ENCODE measurements at regions not wholly inside any gene's neighbourhood (a gene's known extent, or its start where the extent isn't known, plus 50 kb on each side); places are given as distances from the start of the nearest gene placed in this dataset.

- H3T11ph ChIP-seq (ENCODE audit: low read length): no peak overlapping the region
Measured at GRCh38 chr10:111871458-111871857, 312.1 kb downstream of the GPAM start.

More at GRCh38 chr10:111871458-111871857, 312.1 kb downstream of the GPAM start:
- H2BK12ac ChIP-seq (ENCODE audit: insufficient read length, low read depth, low read length): no peak overlapping the region
- H3K27me3 ChIP-seq (ENCODE audit: insufficient read depth, low read length): no peaks in the 10 kb centered on the region
- no peak overlapping the region for H2BK20ac ChIP-seq (ENCODE audit: low read depth, low read length, poor library complexity, severe bottlenecking)
- no peak overlapping the region for H3K27ac Mint-ChIP-seq
- H3K9me3 ChIP-seq (ENCODE audit: control insufficient read depth, low read depth, low read length): no peaks in the 10 kb centered on the region
- H3K23me2 ChIP-seq (ENCODE audit: insufficient read length, low read depth, low read length, poor library complexity, severe bottlenecking): no peaks in the 10 kb centered on the region
- H4K5ac ChIP-seq (ENCODE audit: insufficient read length, low read depth, low read length): no peak overlapping the region
- H2AK5ac ChIP-seq (ENCODE audit: insufficient read length, low read length): no peak overlapping the region
- H3K27me3 Mint-ChIP-seq (ENCODE audit: low read depth): no peaks in the 10 kb centered on the region; the same call in 1 of the 2 replicates
- H4K91ac ChIP-seq (ENCODE audit: insufficient read length, low read depth, low read length): no peak overlapping the region
- H3K36me3 Mint-ChIP-seq (ENCODE audit: insufficient read depth in 1 of 3, low read depth in 3 of 3): peaks cover 2 to 14% (median 5%) of the 10 kb centered on the region in 3 experiments; a peak in 6 of 7 replicates
- DNase-seq: no peak
- no peak overlapping the region for H4K8ac ChIP-seq (replicated peaks; ENCODE audit: insufficient read length, low read depth, low read length)
- H3K9ac ChIP-seq (ENCODE audit: extremely low read depth, insufficient read length, low read length): no peak overlapping the region
- peaks cover 16 to 20% of the 10 kb centered on the region in 2 experiments for H3K9me3 Mint-ChIP-seq
- no peak overlapping the region for H2BK15ac ChIP-seq (ENCODE audit: low read depth, low read length)
- no peak overlapping the region for H3K18ac ChIP-seq (ENCODE audit: insufficient read length, low read depth, low read length)
- no peaks in the 10 kb centered on the region for H3K4me1 ChIP-seq (ENCODE audit: insufficient read depth, low read length)
- no peak overlapping the region for H3K4me3 Mint-ChIP-seq
- H3K56ac ChIP-seq (ENCODE audit: insufficient read length, low read depth, low read length): no peak overlapping the region
- no peaks in the 10 kb centered on the region for H4K20me1 ChIP-seq (ENCODE audit: control insufficient read depth, insufficient read depth, insufficient read length)
- H2BK5ac ChIP-seq (ENCODE audit: insufficient read length, low read length): no peak overlapping the region
- H3K79me1 ChIP-seq (ENCODE audit: insufficient read depth, low read depth, low read length, poor library complexity, severe bottlenecking): no peaks in the 10 kb centered on the region
- no peaks in the 10 kb centered on the region for H3K79me2 ChIP-seq (ENCODE audit: insufficient read depth, low read length)
- no peak overlapping the region for H2BK120ac ChIP-seq (ENCODE audit: low read depth, low read length, poor library complexity, severe bottlenecking)
- H3K23ac ChIP-seq (ENCODE audit: insufficient read length, low read depth, low read length): no peak overlapping the region
- H3K4me2 ChIP-seq (ENCODE audit: insufficient read depth, insufficient read length, low read length): no peak overlapping the region
- TF ChIP-seq, protein P1, sequence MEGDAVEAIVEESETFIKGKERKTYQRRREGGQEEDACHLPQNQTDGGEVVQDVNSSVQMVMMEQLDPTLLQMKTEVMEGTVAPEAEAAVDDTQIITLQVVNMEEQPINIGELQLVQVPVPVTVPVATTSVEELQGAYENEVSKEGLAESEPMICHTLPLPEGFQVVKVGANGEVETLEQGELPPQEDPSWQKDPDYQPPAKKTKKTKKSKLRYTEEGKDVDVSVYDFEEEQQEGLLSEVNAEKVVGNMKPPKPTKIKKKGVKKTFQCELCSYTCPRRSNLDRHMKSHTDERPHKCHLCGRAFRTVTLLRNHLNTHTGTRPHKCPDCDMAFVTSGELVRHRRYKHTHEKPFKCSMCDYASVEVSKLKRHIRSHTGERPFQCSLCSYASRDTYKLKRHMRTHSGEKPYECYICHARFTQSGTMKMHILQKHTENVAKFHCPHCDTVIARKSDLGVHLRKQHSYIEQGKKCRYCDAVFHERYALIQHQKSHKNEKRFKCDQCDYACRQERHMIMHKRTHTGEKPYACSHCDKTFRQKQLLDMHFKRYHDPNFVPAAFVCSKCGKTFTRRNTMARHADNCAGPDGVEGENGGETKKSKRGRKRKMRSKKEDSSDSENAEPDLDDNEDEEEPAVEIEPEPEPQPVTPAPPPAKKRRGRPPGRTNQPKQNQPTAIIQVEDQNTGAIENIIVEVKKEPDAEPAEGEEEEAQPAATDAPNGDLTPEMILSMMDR (conservative IDR thresholded peaks at IDR 0.05): no peak
- H3K14ac ChIP-seq (ENCODE audit: insufficient read depth, low read length): no peak overlapping the region
- H2AFZ ChIP-seq (ENCODE audit: low read length): no peak overlapping the region
- H3K4me1 Mint-ChIP-seq: peaks cover 3 to 5% of the 10 kb centered on the region in 2 experiments
- H3K27ac ChIP-seq (ENCODE audit: insufficient read length, low read depth, low read length): no peak overlapping the region
- no peak overlapping the region for H3K4ac ChIP-seq (ENCODE audit: low read depth, low read length)
